IMR-90 (cell line): ENCODE measurements at regions not wholly inside any gene's neighbourhood (a gene's known extent, or its start where the extent isn't known, plus 50 kb on each side); places are given as distances from the start of the nearest gene placed in this dataset.

Source experiments
- BHLHE40 ChIP-seq: fragments of 150-350 bp; IDR thresholded peaks from 2 replicates; pipeline ENCODE4 v1.6.1; 2016; ENCODE audit warnings: mild to moderate bottlenecking, low read depth, low read length
- CEBPB ChIP-seq: IDR thresholded peaks from 2 replicates; pipeline ENCODE4 v1.6.1; 2012; ENCODE audit warnings: low read depth, low read length, improper control_type of control experiment
- FOS ChIP-seq: fragments of 150-350 bp; IDR thresholded peaks from 2 replicates; pipeline ENCODE4 v1.6.1; 2016; ENCODE audit warnings: low read depth, low read length
- MAFK ChIP-seq: IDR thresholded peaks from 2 replicates; pipeline ENCODE4 v1.6.1; 2012; ENCODE audit warnings: low read depth, low read length, improper control_type of control experiment
- MXI1 ChIP-seq: IDR thresholded peaks from 2 replicates; pipeline ENCODE4 v1.6.1; 2012; ENCODE audit warnings: low read depth, mild to moderate bottlenecking, low read length, moderate library complexity, borderline replicate concordance
- NFE2L2 ChIP-seq: fragments of 150-350 bp; IDR thresholded peaks from 2 replicates; pipeline ENCODE4 v1.6.1; 2016; ENCODE audit warnings: low read depth, mild to moderate bottlenecking, low read length
- POLR2A ChIP-seq: IDR thresholded peaks from 2 replicates; pipeline ENCODE4 v1.6.1; 2012; ENCODE audit warnings: mild to moderate bottlenecking, low read depth, low read length
- RAD21 ChIP-seq: IDR thresholded peaks from 2 replicates; pipeline ENCODE4 v1.6.1; 2012; ENCODE audit warnings: low read length, improper control_type of control experiment
- RFX5 ChIP-seq: IDR thresholded peaks from 2 replicates; pipeline ENCODE4 v1.8.0; 2012; ENCODE audit warnings: low read depth, mild to moderate bottlenecking, low read length, moderate library complexity
- SMC3 ChIP-seq: fragments of 150-350 bp; IDR thresholded peaks from 2 replicates; pipeline ENCODE4 v1.6.1; 2016; ENCODE audit warnings: low read depth, mild to moderate bottlenecking, antibody characterized with exemption, low read length, moderate library complexity
- TF ChIP-seq, protein P1 (sequence below): conservative IDR thresholded peaks from 2 replicates; pipeline ENCODE4 v1.5.1; 2012; ENCODE audit warnings: mild to moderate bottlenecking, low read depth, low read length, improper control_type of control experiment
- TF ChIP-seq, protein P2 (sequence below): fragments of 150-350 bp; IDR thresholded peaks from 2 replicates; pipeline ENCODE4 v1.6.1; 2016; ENCODE audit warnings: low read depth, mild to moderate bottlenecking, low read length, moderate library complexity, borderline replicate concordance

DNA sequence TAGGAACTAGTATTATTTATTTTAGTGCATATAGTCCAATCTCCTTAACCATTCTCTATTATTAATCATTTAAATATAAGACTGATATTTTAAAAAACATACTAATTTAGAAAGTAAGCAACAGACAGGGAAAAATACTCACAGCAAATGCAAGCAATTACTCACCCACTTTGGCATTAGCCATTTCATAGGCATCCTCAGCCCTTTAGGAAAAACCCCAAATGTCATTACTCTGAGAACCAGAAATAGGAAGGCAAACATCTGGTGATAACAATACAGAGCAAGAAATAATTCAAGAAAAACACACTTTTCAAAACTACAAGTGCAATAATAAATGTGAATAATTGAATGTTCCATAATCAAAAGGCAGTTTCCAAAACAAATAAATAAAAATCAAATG, 545.1 kb downstream of the PLPP3 start:
- TF ChIP-seq BHLHE40 (no peak), FOS (no peak), POLR2A (no peak), RFX5 (no peak), CEBPB (no peak), RAD21 (no peak), NFE2L2 (no peak), MAFK (no peak), MXI1 (no peak), SMC3 (no peak)
- TF ChIP-seq, protein P1, sequence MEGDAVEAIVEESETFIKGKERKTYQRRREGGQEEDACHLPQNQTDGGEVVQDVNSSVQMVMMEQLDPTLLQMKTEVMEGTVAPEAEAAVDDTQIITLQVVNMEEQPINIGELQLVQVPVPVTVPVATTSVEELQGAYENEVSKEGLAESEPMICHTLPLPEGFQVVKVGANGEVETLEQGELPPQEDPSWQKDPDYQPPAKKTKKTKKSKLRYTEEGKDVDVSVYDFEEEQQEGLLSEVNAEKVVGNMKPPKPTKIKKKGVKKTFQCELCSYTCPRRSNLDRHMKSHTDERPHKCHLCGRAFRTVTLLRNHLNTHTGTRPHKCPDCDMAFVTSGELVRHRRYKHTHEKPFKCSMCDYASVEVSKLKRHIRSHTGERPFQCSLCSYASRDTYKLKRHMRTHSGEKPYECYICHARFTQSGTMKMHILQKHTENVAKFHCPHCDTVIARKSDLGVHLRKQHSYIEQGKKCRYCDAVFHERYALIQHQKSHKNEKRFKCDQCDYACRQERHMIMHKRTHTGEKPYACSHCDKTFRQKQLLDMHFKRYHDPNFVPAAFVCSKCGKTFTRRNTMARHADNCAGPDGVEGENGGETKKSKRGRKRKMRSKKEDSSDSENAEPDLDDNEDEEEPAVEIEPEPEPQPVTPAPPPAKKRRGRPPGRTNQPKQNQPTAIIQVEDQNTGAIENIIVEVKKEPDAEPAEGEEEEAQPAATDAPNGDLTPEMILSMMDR = no peak
- TF ChIP-seq, protein P2, sequence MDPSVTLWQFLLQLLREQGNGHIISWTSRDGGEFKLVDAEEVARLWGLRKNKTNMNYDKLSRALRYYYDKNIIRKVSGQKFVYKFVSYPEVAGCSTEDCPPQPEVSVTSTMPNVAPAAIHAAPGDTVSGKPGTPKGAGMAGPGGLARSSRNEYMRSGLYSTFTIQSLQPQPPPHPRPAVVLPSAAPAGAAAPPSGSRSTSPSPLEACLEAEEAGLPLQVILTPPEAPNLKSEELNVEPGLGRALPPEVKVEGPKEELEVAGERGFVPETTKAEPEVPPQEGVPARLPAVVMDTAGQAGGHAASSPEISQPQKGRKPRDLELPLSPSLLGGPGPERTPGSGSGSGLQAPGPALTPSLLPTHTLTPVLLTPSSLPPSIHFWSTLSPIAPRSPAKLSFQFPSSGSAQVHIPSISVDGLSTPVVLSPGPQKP = no peak
